HG03045 (cell line): ENCODE measurements at regions not wholly inside any gene's neighbourhood (a gene's known extent, or its start where the extent isn't known, plus 50 kb on each side); places are given as distances from the start of the nearest gene placed in this dataset.

Source experiments
- ATAC-seq: cut with Tn5 transposase; IDR thresholded peaks from one replicate; pipeline ENCODE4 v1.9.1; 2021; ENCODE audit warnings: mild to moderate bottlenecking, moderate library complexity; ENCODE audit not compliant: unreplicated experiment

GRCh38 chr10:90313576-90314325, 544.1 kb downstream of the HTR7 start:
- ATAC-seq = no peak

DNA sequence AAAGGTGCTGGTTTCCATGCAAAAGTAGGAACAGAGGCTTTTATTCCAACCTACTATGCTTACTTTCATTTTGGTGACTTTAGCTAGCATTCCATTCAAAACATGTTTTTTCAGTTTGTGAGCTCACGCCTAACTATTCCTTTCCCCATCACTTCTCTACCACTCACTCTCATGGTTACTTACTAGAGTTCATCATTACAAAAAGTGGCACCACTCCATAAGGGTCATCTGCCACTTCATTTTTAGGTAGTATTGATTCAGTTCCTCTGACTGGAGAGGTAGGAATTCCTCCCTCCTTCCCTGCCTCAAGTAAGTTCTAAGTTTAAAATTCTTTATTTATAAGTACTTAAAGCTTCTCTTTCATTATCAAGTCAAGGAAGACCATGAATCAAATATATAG, 543.1 kb downstream of the HTR7 start:
- no peak for ATAC-seq

- ATAC-seq = no peak
Measured at GRCh38 chr10:90317172-90317571, 540.7 kb downstream of the HTR7 start.

GRCh38 chr10:90318659-90319058, 539.2 kb downstream of the HTR7 start:
- ATAC-seq = no peak

GRCh38 chr10:90319188-90319914, 538.5 kb downstream of the HTR7 start:
- peak; percentile 73 for ATAC-seq

DNA sequence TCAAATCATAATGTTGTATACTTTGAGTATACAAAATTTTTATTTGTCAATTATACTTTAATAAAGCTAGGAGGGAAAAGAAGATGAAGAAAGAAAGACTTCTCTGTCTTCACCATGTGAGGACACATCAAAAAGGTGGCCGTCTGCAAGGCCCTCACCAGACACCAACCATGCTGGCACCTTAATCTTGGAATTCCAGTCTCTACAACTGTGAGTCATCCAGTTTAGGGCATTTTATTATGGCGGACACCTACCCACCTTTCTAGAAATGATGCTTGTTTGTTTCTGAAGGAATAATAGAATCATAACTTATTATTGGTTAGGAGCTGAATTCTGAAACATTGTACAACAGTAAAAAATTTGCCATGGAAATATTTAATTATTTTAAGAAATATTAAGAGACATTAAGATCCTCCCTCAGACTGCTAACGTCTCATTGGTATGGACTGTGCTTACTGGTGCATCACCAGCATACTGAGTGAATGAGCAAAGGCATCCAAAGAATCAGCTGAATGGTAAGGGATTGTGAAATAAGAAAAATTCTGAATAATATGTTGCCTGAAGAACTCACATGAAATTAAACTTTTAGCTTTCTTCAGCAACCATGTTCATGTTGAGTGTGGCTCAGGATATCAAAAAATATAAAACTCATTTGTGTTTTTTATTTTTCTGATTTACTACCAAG, 536.6 kb downstream of the HTR7 start:
- no peak for ATAC-seq

- no peak for ATAC-seq
Measured at GRCh38 chr10:90326498-90327267, 531.2 kb downstream of the HTR7 start.

GRCh38 chr10:90327611-90328010, 530.2 kb downstream of the HTR7 start:
- ATAC-seq = no peak

DNA sequence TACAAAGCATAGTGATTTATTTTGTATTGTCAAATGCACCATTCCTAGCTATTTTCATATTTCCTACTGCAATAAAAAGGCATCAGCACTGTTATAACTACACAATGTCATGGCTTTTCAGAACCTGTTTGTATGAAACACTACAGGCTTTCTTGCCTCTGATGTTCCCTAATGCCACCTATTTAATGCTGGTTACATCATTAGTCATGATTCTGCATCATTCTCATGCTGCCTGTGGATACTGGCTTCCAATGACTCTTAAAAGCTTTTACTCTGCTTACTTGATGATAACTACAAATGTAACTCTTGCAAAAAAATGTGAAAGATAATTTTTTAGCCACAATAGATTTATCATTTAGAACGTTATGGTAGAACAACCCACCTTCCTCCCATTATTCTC, 529.4 kb downstream of the HTR7 start:
- ATAC-seq = no peak

DNA sequence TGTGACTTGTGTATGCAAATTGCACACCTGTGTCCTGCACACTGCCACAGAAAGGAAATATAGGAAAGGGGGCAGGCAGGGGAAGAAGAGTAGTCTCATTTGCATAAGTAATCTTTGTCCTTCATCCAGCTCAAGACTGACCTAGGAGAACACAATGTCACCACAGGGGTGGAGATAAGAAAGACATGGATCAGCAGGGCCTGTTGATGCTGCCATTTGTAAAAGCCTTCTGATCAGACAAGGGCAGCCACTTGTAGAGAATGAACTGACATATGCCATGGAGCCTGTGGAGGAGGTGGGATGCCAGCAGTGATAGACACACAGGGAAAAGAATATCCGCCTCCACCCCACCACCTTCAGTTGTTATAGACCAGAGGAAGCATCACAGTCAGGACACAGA, 528.9 kb downstream of the HTR7 start:
- no peak for ATAC-seq

- ATAC-seq = no peak
Measured at GRCh38 chr10:90337316-90337715, 520.5 kb downstream of the HTR7 start.

GRCh38 chr10:90342480-90342879, 515.4 kb downstream of the HTR7 start:
- no peak for ATAC-seq

DNA sequence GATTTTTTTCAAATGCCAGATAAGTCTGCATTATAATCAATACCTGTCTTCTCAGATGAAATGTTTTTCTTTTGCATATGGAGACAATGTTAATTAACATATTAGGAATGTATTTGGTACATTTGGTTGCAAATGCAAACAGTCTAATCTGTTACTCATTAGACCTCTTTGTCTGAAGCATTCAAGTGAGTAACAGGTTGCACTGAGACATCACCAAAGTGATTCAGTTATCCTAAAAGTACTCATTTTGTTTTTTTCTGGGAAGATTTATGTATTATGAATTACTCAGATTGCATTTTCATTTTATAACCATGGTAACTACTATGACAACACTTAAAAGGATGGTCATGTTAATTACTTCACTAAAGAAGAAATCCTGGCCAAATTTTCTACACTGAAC, 513.6 kb downstream of the HTR7 start:
- no peak for ATAC-seq

DNA sequence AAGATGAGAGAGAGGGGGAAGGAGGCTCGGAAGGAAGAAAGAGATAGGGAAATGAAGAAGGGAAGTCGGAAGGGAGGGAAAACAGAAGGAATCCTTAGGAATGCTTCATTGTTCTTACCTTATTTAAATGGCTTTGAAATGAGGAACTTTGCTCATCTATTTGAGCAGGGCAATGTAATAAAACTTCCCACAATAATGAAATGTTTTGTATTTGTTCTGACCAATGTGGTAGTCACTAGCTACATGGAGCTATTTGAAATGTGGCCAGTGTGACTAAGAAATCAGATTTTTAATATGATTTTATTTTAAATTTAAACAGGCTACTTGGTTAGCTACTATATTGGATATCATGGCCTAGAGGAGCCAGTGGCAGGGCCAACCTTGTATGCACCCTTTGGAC, 510.6 kb downstream of the HTR7 start:
- ATAC-seq = no peak

DNA sequence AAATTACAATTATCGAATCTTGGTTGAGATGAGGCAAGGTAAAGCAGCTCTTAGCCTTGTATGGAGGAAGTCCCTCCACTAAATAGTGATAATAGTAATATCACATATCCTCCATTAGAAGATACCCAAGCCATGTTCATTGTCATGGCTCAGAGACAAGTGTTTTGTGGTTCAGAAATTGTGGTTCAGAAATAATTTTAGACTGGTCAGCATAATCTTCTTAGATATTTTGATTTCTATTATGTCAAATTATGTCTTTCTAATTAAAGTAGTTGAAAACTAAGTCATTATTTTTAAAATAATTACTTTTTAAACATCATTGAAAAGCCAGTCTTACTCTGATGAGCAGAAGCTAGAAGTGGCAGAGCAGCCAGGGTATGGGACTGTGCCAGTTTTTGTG, 507.7 kb downstream of the HTR7 start:
- no peak for ATAC-seq

DNA sequence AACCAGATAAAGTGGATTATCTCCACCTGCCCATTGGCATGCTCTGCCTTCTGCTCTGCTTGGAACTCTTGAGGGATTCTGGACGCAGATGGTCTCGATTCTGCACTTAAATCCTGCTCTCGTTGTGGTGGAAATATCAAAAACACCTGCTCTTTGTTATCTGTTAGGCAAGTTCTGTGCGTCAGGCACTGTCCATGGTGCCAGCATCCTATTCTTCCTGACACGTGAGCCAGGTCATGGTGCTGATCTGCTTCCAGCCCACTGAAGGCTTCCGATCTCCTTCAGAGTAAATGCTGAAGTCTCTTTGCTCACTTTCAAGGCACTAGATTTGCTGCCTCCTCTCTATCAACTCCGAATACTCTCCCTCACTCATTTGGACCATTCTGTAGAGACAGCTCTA, 505.6 kb downstream of the HTR7 start:
- no peak for ATAC-seq

- ATAC-seq = no peak
Measured at GRCh38 chr10:90354914-90355313, 502.9 kb downstream of the HTR7 start.

DNA sequence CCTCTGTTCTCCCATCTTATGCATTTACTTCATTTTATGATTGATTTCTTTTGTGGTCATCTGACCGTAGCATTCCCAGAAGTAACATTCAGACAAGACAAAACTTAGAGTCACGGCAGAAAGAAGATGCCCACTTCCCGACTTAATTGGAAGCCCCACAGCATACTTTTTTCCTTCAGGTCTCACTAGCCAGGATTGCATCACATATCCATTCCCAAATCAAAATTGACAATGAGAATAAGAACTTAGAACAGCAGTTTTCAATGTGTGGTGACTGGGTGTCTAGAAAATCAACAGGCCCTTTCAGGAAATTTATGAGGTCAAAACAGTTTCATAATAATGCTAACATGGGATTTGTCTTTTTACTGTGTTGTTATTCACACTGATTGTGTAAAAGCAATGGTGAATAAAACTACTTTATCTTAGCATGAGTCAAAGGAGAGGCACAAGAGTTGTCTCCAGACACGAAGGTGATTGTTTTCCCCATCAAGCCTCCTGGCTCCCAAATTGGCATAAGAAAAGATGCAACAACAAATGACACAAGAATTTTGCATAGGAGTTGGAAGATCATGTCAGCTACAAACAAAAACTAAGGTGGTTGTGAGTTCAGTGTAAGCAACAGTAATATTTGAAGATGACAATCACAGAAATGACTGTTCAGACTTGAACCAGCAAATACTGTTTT, 493.9 kb downstream of the HTR7 start:
- no peak for ATAC-seq

DNA sequence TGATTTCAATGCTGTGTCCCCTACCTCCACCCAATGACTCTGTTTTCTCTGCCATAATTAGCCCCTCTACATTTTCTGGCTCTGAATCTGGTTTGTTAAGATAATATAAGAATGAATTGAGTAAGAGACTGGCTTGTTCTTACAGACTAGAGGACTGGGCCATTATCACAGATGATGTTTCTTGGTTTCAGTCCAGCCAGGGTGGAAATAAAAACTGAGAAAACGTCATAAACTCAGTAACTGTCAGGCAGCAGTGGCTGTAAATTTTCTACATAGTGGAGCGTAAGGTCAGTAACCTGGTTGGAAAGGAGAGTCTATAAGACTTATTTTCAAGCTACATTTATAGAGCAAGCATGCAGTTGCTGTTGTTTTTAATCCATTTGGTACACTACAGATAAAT, 485.4 kb downstream of the HTR7 start:
- no peak for ATAC-seq

GRCh38 chr10:90373911-90374310, 483.9 kb downstream of the HTR7 start:
- ATAC-seq = no peak
